Activated T-helper 1 cell treated with anti-CD3 and anti-CD28 coated beads, Interleukin-2, amount 50 U/mL, for 16 hours (primary cell): ENCODE measurements at regions not wholly inside any gene's neighbourhood (a gene's known extent, or its start where the extent isn't known, plus 50 kb on each side); places are given as distances from the start of the nearest gene placed in this dataset.
"Not testable (repeated sequence)": the region's sequence is repeated elsewhere in the genome, so short reads cannot be mapped to it uniquely, and the experiment has no call there.

Experiments
- DNase-seq, 2 donors: peaks; one replicate each; pipeline ENCODE4 v3.0.0-alpha.2; 2020; ENCODE audit warnings: low read depth in 1 of 2, low spot score in 1 of 2

- DNase-seq: no peak
Observed at GRCh38 chr3:177688152-177688551, 490.9 kb upstream of the TBL1XR1 start.

- DNase-seq: no peak
Observed at GRCh38 chr3:177689077-177689476, 491.8 kb upstream of the TBL1XR1 start.

GRCh38 chr3:177689869-177690268 is 492.6 kb upstream of the TBL1XR1 start:
- no peak for DNase-seq

GRCh38 chr3:177690306-177690705 is 493.0 kb upstream of the TBL1XR1 start:
- DNase-seq: no peak

GRCh38 chr3:177692304-177692975 is 495.2 kb upstream of the TBL1XR1 start:
- no peak for DNase-seq

- DNase-seq: no peak
Observed at GRCh38 chr3:177693616-177694264, 496.5 kb upstream of the TBL1XR1 start.

GRCh38 chr3:177694316-177694715 is 497.0 kb upstream of the TBL1XR1 start:
- no peak for DNase-seq

GRCh38 chr3:177694951-177695350 is 497.7 kb upstream of the TBL1XR1 start:
- DNase-seq: no peak

GRCh38 chr3:177700117-177700516 is 502.8 kb upstream of the TBL1XR1 start:
- no peak for DNase-seq

GRCh38 chr3:177703788-177704187 is 506.5 kb upstream of the TBL1XR1 start:
- DNase-seq: no peak

- no peak for DNase-seq
Observed at GRCh38 chr3:177705976-177706823, 508.9 kb upstream of the TBL1XR1 start.

- not testable (repeated sequence) for DNase-seq
Observed at GRCh38 chr3:177709470-177709869, 512.2 kb upstream of the TBL1XR1 start.

- DNase-seq: no peak
Observed at GRCh38 chr3:177710506-177710905, 513.2 kb upstream of the TBL1XR1 start.

- DNase-seq: no peak
Observed at GRCh38 chr3:177711637-177712036, 514.4 kb upstream of the TBL1XR1 start.

GRCh38 chr3:177713928-177714900 is 516.9 kb upstream of the TBL1XR1 start:
- no peak for DNase-seq

- no peak for DNase-seq
Observed at GRCh38 chr3:177714945-177715344, 517.7 kb upstream of the TBL1XR1 start.

GRCh38 chr3:177715980-177716379 is 518.7 kb upstream of the TBL1XR1 start:
- no peak for DNase-seq

- not testable (repeated sequence) for DNase-seq
Observed at GRCh38 chr3:177720927-177721326, 523.6 kb upstream of the TBL1XR1 start.

GRCh38 chr3:177721864-177722785 is 524.8 kb upstream of the TBL1XR1 start:
- no peak for DNase-seq
